Fibroblast of pulmonary artery (primary cell): ENCODE measurements at regions not wholly inside any gene's neighbourhood (a gene's known extent, or its start where the extent isn't known, plus 50 kb on each side); places are given as distances from the start of the nearest gene placed in this dataset.

Experiments used
- DNase-seq: peaks from one replicate; pipeline ENCODE4 v3.0.0-alpha.2; 2010; ENCODE audit warnings: low read depth
- H3K4me3 ChIP-seq: replicated peaks from 2 replicates; pipeline ENCODE4 v1.5.1; 2011; ENCODE audit warnings: low read depth, mild to moderate bottlenecking, control low read depth, low read length, moderate library complexity
- CTCF ChIP-seq: IDR thresholded peaks from 2 replicates; pipeline ENCODE4 v1.5.1; 2011; ENCODE audit warnings: mild to moderate bottlenecking, control low read depth, low read length, inconsistent platforms; ENCODE audit errors: missing control alignments

DNA sequence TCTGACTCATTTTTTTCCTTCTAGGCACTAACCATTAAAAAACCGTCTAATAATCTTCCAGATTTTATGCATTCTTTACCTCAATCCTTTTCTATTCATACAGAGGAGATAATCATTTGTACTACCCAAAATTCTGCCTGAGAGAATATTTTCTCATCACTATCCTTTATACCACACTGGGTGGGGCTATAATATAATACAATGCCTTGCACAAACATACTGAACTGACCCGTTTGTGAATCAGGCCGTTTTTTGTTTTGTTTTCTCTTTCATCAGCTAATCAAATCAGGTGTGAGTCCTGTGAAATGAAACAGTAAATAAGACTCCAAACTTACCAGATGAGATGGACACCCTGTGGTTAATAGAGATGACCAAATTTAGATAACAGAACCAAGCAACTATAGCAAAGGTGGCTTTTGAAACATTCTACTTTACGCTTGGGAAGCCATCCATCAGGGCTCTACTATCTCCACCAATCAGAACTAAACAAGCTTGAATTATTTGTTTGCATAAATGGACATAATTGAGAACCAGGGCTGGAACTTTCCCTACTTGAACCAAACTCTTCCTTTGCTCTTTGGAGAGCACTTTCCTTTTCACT is 573.0 kb downstream of the GABRG1 start:
- no peak for TF ChIP-seq CTCF
- no peak for DNase-seq
- no peak overlapping the region for H3K4me3 ChIP-seq

GRCh38 chr4:45539142-45539814 is 584.6 kb downstream of the GABRG1 start:
- DNase-seq: no peak
- TF ChIP-seq CTCF: no peak
- H3K4me3 ChIP-seq: no peak overlapping the region

- no peak for DNase-seq
- TF ChIP-seq CTCF: no peak
- no peak overlapping the region for H3K4me3 ChIP-seq
These were observed 593.4 kb downstream of the GABRG1 start for GRCh38 chr4:45530498-45530897.

- no peak for DNase-seq
- no peak for TF ChIP-seq CTCF
- H3K4me3 ChIP-seq: no peak overlapping the region
These were observed 596.7 kb downstream of the GABRG1 start for GRCh38 chr4:45527160-45527559.

GRCh38 chr4:45518832-45519231 is 605.0 kb downstream of the GABRG1 start:
- no peak for TF ChIP-seq CTCF
- H3K4me3 ChIP-seq: no peak overlapping the region
- no peak for DNase-seq

GRCh38 chr4:45502471-45502870 is 621.4 kb downstream of the GABRG1 start:
- no peak overlapping the region for H3K4me3 ChIP-seq
- TF ChIP-seq CTCF: no peak
- no peak for DNase-seq

DNA sequence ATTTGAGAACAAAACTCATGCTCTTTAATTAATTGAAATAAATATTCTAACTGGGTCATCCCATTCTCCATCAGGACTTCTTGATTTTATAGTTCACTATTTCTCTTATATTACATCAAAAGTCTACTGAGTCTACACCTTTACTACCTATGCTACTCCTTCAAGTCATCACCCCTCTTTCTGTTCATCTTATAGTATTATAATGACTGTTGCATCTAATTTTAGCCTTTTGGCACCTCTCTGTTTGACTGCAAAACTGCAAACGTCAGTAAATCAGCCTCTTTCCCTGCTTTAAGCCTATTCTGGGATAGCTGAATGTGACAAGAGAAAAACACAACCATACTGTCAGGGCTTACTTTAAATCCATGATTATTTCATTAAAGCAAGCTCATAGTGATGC is 639.1 kb downstream of the GABRG1 start:
- no peak overlapping the region for H3K4me3 ChIP-seq
- DNase-seq: no peak
- no peak for TF ChIP-seq CTCF
